Caco-2 (cell line): ENCODE measurements at regions not wholly inside any gene's neighbourhood (a gene's known extent, or its start where the extent isn't known, plus 50 kb on each side); places are given as distances from the start of the nearest gene placed in this dataset.

ENCODE experiments used
- BruUV-seq: library from RNA; stranded (reverse); fragments of 400-500 nt; replicated peaks from 2 replicates; lab custom pipeline; 2021; lab: Mats Ljungman, UMichigan
- CTCF ChIA-PET: fragments of 300-600 bp; sonication (Branson Sonifier 250); formaldehyde crosslinking; loops from one replicate; lab custom pipeline; 2022; ENCODE audit warnings: antibody characterized with exemption; lab: Charles Lee
- POLR2A ChIA-PET: fragments of 300-600 bp; sonication (Branson Sonifier 250); formaldehyde crosslinking; loops from one replicate; lab custom pipeline; 2022; ENCODE audit warnings: antibody characterized with exemption; lab: Charles Lee
- DNase-seq, 2 experiments: peaks; one replicate each; pipeline versions ENCODE4 v3.0.0 to v3.0.0-alpha.2; 2020 to 2022
- H3K27me3 ChIP-seq: replicated peaks from 2 replicates; pipeline ENCODE4 v1.6.0; 2011; ENCODE audit warnings: low read length; ENCODE audit not compliant: control insufficient read depth, insufficient read depth
- H3K36me3 ChIP-seq: 2 replicates; pipeline ENCODE4 v1.5.1; 2011; ENCODE audit warnings: low read length; ENCODE audit not compliant: control insufficient read depth, insufficient read depth
- H3K4me1 ChIP-seq: fragments of 250-450 bp; sonication (Bioruptor Pico); 2 replicates; pipeline ENCODE4 v1.5.1; 2020; ENCODE audit warnings: mild to moderate bottlenecking
- H3K4me3 ChIP-seq: 2 replicates; pipeline ENCODE4 v1.5.1; 2011; ENCODE audit warnings: low read depth, mild to moderate bottlenecking, control low read depth, low read length
- H3K9me3 ChIP-seq: fragments of 250-450 bp; sonication (Bioruptor Pico); 2 replicates; pipeline ENCODE4 v1.5.1; 2020; ENCODE audit warnings: mild to moderate bottlenecking, moderate library complexity
- H3K27ac Mint-ChIP-seq: one replicate; pipeline ENCODE4 v1.8.0; 2022; ENCODE audit warnings: mixed read lengths; ENCODE audit not compliant: unreplicated experiment
- H3K27me3 Mint-ChIP-seq: one replicate; pipeline ENCODE4 v1.8.0; 2022; ENCODE audit warnings: mixed read lengths; ENCODE audit not compliant: insufficient read depth, unreplicated experiment
- H3K36me3 Mint-ChIP-seq: one replicate; pipeline ENCODE4 v1.8.0; 2022; ENCODE audit warnings: mild to moderate bottlenecking, mixed read lengths; ENCODE audit not compliant: insufficient read depth, unreplicated experiment
- H3K4me1 Mint-ChIP-seq: one replicate; pipeline ENCODE4 v1.8.0; 2022; ENCODE audit warnings: low read depth, mixed read lengths; ENCODE audit not compliant: unreplicated experiment
- H3K4me3 Mint-ChIP-seq: one replicate; pipeline ENCODE4 v1.8.0; 2022; ENCODE audit warnings: mild to moderate bottlenecking, moderate library complexity, mixed read lengths; ENCODE audit not compliant: unreplicated experiment
- H3K9me3 Mint-ChIP-seq: one replicate; pipeline ENCODE4 v1.8.0; 2022; ENCODE audit warnings: mixed read lengths; ENCODE audit not compliant: unreplicated experiment
- CTCF ChIP-seq, 2 experiments: fragments of 200-600 bp in 1 of 2; IDR thresholded peaks; 1 replicate in 1 of 2; 2 replicates in 1 of 2; pipeline versions ENCODE4 v1.5.1 to v1.8.0; 2011 to 2022; ENCODE audit warnings: antibody characterized with exemption in 1 of 2, control low read depth in 1 of 2, inconsistent platforms in 1 of 2, low read depth in 1 of 2, low read length in 1 of 2, mild to moderate bottlenecking in 1 of 2, moderate library complexity in 1 of 2; ENCODE audit not compliant: insufficient read depth in 1 of 2, severe bottlenecking in 1 of 2, unreplicated experiment in 1 of 2
- intact Hi-C: fragments of 100-400 bp; cut with micrococcal nuclease; formaldehyde crosslinking; loops from one replicate; pipeline ENCODE4 v1.10.0; 2022; ENCODE audit not compliant: unreplicated experiment

DNA sequence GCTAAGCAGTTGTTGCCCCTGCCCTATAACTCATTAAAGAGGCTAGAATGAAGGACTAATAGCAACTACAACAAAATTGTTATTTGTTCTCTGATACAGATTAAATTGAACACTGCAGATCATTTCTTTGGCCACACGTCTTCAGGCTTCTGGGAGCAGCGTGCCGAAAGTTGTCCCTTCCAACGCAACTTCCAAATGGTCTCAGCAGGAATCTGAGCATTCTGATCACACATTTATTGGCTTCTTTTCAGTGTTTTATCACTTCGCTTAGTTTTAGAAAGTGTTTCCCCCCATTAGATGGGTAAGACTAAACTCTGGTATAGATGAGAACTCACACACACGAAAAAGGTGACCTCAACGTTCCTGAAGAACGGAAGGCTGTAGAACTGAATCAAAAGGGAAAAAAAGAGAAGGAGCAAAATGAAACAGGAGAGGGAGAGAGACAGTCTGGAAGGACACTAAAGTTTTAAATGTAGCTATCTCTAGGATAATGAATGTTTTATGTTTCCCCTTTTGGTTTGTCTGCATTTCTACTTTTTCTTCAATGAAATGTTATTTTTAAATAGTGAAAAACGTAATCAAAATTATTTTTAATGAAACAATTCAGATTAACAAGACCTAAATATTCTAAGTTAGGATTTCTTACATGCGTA lies 336.5 kb downstream of the RRAGC start:
- no peaks in the 10 kb centered on the region for H3K9me3 Mint-ChIP-seq
- Histone ChIP-seq H3K9me3 (no peaks in the 10 kb centered on the region), H3K27me3 (no peaks in the 10 kb centered on the region), H3K4me1 (no peaks in the 10 kb centered on the region), H3K4me3 (no peak overlapping the region), H3K36me3 (no peaks in the 10 kb centered on the region)
- DNase-seq = no peak
- no TSS peak for BruUV-seq
- no peaks in the 10 kb centered on the region for H3K36me3 Mint-ChIP-seq
- TF ChIP-seq CTCF (IDR thresholded peaks at IDR 0.05; ENCODE audit: insufficient read depth in 1 of 2, low read depth in 1 of 2, low read length in 1 of 2, severe bottlenecking in 1 of 2, unreplicated experiment in 1 of 2) = no peak
- H3K4me3 Mint-ChIP-seq = no peak overlapping the region
- ChIA-PET POLR2A (no interaction called here), CTCF (no interaction called here)
- H3K27me3 Mint-ChIP-seq = peaks cover 27% of the 10 kb centered on the region
- no peak overlapping the region for H3K27ac Mint-ChIP-seq
- H3K4me1 Mint-ChIP-seq = no peaks in the 10 kb centered on the region
- intact Hi-C loops = no loop called here

GRCh38 chr1:38516560-38516959 lies 343.0 kb downstream of the RRAGC start:
- no peaks in the 10 kb centered on the region for H3K36me3 ChIP-seq
- POLR2A ChIA-PET = no interaction called here
- no peaks in the 10 kb centered on the region for H3K4me1 Mint-ChIP-seq

DNA sequence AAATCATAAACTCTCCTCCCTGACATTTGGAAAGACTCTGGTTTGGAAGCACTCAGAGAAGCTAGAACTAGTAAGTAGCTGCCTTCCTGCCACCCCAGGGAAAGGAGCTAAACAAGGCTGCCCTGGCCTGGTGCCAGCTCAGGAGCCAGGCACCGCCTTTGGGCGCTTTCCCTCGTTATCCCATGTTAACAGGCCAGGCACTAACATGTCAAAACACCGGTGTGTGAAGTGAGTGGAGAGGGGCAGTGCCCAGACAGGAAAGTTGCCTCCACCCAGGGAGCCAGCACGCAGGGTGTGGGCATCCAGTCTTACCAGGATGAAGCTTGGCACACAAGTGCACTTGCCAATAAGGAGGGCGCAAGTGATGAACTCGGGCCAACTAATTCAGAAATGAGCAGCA lies 346.8 kb downstream of the RRAGC start:
- BruUV-seq = no TSS peak
- Histone ChIP-seq H3K4me3 (no peak overlapping the region), H3K36me3 (no peaks in the 10 kb centered on the region), H3K27me3 (no peaks in the 10 kb centered on the region), H3K4me1 (no peaks in the 10 kb centered on the region), H3K9me3 (no peaks in the 10 kb centered on the region)
- Mint-ChIP-seq H3K27me3 (peaks cover 13% of the 10 kb centered on the region), H3K9me3 (no peaks in the 10 kb centered on the region), H3K4me3 (no peak overlapping the region), H3K27ac (no peak overlapping the region), H3K4me1 (no peaks in the 10 kb centered on the region), H3K36me3 (no peaks in the 10 kb centered on the region)
- TF ChIP-seq CTCF (IDR thresholded peaks at IDR 0.05; ENCODE audit: insufficient read depth in 1 of 2, low read depth in 1 of 2, low read length in 1 of 2, severe bottlenecking in 1 of 2, unreplicated experiment in 1 of 2) = no peak
- ChIA-PET POLR2A (no interaction called here), CTCF (no interaction called here)
- intact Hi-C loops = no loop called here
- no peak for DNase-seq

More at GRCh38 chr1:38516560-38516959, 343.0 kb downstream of the RRAGC start:
- Mint-ChIP-seq H3K27me3 (peaks cover 16% of the 10 kb centered on the region), H3K27ac (no peak overlapping the region), H3K4me3 (no peak overlapping the region), H3K9me3 (no peaks in the 10 kb centered on the region), H3K36me3 (no peaks in the 10 kb centered on the region)
- no peak overlapping the region for H3K4me3 ChIP-seq
- no peak for DNase-seq
- intact Hi-C loops = no loop called here
- CTCF ChIA-PET = no interaction called here
- H3K9me3 ChIP-seq = no peaks in the 10 kb centered on the region
- BruUV-seq = no TSS peak
- no peaks in the 10 kb centered on the region for H3K27me3 ChIP-seq
- H3K4me1 ChIP-seq = no peaks in the 10 kb centered on the region
- TF ChIP-seq CTCF (IDR thresholded peaks at IDR 0.05; ENCODE audit: insufficient read depth in 1 of 2, low read depth in 1 of 2, low read length in 1 of 2, severe bottlenecking in 1 of 2, unreplicated experiment in 1 of 2) = no peak
